HG02759 (cell line): ENCODE measurements at regions not wholly inside any gene's neighbourhood (a gene's known extent, or its start where the extent isn't known, plus 50 kb on each side); places are given as distances from the start of the nearest gene placed in this dataset.

Experiments
- ATAC-seq: cut with Tn5 transposase; IDR thresholded peaks from one replicate; pipeline ENCODE4 v1.9.1; 2021; ENCODE audit warnings: mild to moderate bottlenecking, moderate library complexity; ENCODE audit not compliant: unreplicated experiment

DNA sequence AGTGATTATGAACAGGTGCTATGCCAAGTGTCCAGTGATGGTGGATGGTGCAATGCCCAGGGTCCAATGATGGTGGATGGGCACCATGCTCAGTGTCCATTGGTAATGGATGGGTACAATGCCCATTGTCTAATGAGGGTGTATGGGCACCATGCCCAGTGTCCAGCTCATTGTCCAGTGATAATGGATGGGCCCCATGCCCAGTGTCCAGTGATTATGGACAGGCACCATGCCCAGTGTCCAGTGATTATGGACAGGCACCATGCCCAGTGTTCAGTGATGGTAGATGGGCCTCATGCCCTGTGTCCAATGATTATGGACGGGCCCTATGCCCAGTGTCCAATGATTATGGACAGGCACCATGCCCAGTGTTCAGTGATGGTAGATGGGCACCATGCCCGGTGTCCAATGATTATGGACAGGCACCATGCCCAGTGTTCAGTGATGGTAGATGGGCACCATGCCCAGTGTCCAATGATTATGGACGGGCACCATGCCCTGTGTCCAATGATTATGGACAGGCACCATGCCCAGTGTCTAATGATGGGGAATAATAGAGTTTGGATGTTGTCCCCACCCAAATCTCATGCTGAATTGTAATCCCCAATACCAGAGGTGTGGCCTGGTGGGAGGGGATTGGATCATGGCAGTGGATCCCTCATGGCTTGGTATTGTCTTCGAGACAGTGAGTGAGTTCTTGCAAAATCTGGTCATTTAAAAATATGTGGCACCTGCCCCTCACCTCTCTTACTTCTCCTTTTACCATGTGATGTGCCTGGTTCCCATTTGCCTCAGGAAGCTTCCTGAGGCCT is 87.8 kb downstream of the ANKRD10 start:
- ATAC-seq: no peak
